ENCODE measurements at regions not wholly inside any gene's neighbourhood (a gene's known extent, or its start where the extent isn't known, plus 50 kb on each side); places are given as distances from the start of the nearest gene placed in this dataset.

GRCh38 chr12:93157279-93157678 is 220.4 kb upstream of the NUDT4 start:
- H3K4me3 ChIP-seq: no peak overlapping the region
- no peak overlapping the region for H3K27ac ChIP-seq
- intact Hi-C loops (cut with DNase I): no loop called here
- no peaks in the 10 kb centered on the region for H3K27me3 ChIP-seq
- TF ChIP-seq CTCF (IDR thresholded peaks at IDR 0.05): no peak
- no peaks in the 10 kb centered on the region for H3K9me3 ChIP-seq
- no peak for DNase-seq
- no peak for ATAC-seq
- no peaks in the 10 kb centered on the region for H3K4me1 ChIP-seq
- no peaks in the 10 kb centered on the region for H3K36me3 ChIP-seq

- H3K9me3 ChIP-seq: no peaks in the 10 kb centered on the region
- DNase-seq (no peak), ATAC-seq (no peak)
- H3K4me3 ChIP-seq: no peak overlapping the region
- no peak overlapping the region for H3K27ac ChIP-seq
- intact Hi-C loops (cut with DNase I): no loop called here
- H3K4me1 ChIP-seq: no peaks in the 10 kb centered on the region
- H3K36me3 ChIP-seq: no peaks in the 10 kb centered on the region
- no peak for TF ChIP-seq CTCF (IDR thresholded peaks at IDR 0.05)
- H3K27me3 ChIP-seq: no peaks in the 10 kb centered on the region
Measured at GRCh38 chr12:93158065-93158843, 219.5 kb upstream of the NUDT4 start.

GRCh38 chr12:93163260-93164036 is 214.3 kb upstream of the NUDT4 start:
- no peak for TF ChIP-seq CTCF (IDR thresholded peaks at IDR 0.05)
- Histone ChIP-seq H3K4me3 (no peak overlapping the region), H3K36me3 (no peaks in the 10 kb centered on the region), H3K27me3 (no peaks in the 10 kb centered on the region), H3K9me3 (no peaks in the 10 kb centered on the region), H3K27ac (no peak overlapping the region), H3K4me1 (peaks cover 7% of the 10 kb centered on the region)
- intact Hi-C loops (cut with DNase I): no loop called here
- no peak for DNase-seq
- ATAC-seq: no peak

- DNase-seq (no peak), ATAC-seq (no peak)
- no peak for TF ChIP-seq CTCF (IDR thresholded peaks at IDR 0.05)
- H3K4me3 ChIP-seq: no peak overlapping the region
- no peaks in the 10 kb centered on the region for H3K9me3 ChIP-seq
- no peaks in the 10 kb centered on the region for H3K36me3 ChIP-seq
- intact Hi-C loops (cut with DNase I): no loop called here
- no peak overlapping the region for H3K27ac ChIP-seq
- peaks cover 7% of the 10 kb centered on the region for H3K4me1 ChIP-seq
- H3K27me3 ChIP-seq: no peaks in the 10 kb centered on the region
Measured at GRCh38 chr12:93164103-93164880, 213.4 kb upstream of the NUDT4 start.

GRCh38 chr12:93165384-93165932 is 212.3 kb upstream of the NUDT4 start:
- ATAC-seq: no peak
- Histone ChIP-seq H3K27me3 (no peaks in the 10 kb centered on the region), H3K9me3 (no peaks in the 10 kb centered on the region), H3K27ac (no peak overlapping the region), H3K4me3 (no peak overlapping the region), H3K36me3 (no peaks in the 10 kb centered on the region), H3K4me1 (peaks cover 7% of the 10 kb centered on the region)
- intact Hi-C loops (cut with DNase I): no loop called here
- DNase-seq: no peak
- TF ChIP-seq CTCF (IDR thresholded peaks at IDR 0.05): no peak

All from upper lobe of right lung (tissue), 1 donor.